ENCODE measurements at regions not wholly inside any gene's neighbourhood (a gene's known extent, or its start where the extent isn't known, plus 50 kb on each side); places are given as distances from the start of the nearest gene placed in this dataset.

DNA sequence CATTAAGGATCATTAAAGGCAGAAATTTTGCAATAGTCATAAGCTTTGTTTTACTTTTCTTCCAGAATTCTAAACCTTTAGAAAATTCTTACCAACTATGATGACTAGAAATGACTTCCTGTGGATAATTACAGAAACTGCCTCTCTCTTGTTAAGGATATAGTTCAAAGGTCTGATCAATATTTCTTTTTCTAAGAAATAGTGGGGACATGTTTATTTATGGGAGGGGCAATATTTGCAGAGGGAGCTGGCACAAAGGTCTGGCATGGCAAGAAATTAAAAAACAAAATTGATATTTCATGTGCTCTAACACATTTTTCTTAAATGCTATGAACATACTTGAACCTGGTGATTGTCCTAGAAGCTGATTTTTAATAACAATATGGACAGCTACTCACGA, 448.9 kb downstream of the KCTD8 start:
- DNase-seq = no peak

DNA sequence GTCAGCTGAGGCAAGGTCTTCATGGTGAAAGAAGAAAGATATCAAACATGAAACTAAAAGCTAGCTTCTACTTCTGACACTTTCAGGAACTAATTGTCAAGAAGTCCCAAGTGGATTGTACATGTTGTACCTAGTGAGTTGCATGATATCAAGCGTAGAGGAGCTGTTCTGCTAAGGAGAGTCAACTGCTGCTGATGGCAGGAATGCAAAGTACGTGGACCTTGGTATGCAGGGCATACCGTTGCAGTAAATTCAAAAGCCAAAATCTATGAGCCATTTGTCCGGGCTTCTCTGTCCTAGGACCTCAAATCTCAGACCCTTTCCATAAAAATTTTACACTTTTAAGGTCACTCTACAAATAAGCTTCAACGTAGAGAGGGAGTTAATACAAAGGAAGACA, 446.2 kb downstream of the KCTD8 start:
- DNase-seq = no peak

DNA sequence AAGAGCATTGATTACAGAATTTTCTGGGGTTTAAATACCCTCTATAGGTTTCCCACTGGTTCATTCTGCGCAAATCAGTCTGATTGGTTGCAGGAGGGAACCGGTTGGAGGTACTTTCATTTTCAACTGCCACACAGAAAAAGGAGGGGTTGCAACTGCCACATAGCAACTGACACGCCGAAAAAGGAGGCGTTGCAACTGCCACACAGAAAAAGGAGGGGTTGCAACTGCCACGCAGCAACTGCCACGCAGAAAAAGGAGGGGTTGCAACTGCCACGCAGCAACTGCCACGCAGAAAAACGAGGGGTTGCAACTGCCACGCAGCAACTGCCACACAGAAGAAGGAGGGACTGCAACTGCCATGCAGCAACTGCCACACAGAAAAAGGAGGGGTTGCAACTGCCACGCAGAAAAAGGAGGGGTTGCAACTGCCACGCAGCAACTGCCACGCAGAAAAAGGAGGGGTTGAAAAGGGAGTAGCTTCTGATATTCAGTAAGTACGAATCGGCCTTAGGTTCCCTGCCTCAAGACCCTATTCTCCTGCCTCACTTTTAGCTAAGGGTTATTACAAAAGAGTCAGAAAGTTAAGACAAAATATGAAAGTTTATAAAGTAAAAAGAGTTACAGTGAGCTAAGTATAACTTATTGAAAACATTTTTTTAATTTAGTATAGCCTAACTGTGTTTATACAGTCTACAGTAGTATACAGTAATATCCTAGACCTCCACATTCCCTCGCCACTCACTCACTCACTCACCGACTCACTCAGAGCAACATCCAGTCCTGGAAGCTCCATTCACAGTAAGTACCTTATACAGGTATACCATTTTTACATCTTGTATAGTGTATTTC, 431.8 kb downstream of the KCTD8 start:
- DNase-seq = peak; percentile 60

DNA sequence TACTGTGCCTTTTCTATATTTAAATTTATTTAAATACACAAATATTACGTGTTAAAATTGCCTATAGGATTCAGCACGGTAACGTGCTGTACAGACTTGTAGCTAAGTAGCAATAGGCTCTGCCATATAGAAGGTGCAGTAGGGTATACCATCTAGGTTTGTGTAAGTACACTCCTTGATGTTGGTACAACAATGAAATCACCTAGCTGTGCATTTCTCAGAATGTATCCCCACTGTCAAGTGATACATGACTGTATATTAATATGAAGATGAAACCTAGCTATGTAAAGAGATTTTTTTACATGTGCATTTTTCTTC, 431.2 kb downstream of the KCTD8 start:
- no peak for DNase-seq

DNA sequence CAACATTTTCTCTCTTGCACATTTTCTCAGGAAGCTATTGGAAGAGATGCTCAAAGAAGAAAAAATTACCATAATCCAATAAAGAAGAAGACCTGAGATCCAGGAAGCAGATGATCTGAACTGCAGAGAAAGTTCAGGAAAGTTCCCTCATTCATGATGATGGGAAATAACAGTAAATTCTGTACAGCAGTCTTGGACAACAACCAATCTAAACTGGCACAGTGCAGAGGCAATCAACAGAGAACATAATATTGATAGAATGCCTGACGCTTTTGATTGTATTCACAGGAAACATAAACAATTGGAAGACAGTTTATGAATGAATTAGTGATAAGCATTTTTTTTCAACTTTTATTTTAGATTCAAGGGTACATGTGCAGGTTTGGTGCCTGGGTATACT, 428.9 kb downstream of the KCTD8 start:
- DNase-seq = no peak

DNA sequence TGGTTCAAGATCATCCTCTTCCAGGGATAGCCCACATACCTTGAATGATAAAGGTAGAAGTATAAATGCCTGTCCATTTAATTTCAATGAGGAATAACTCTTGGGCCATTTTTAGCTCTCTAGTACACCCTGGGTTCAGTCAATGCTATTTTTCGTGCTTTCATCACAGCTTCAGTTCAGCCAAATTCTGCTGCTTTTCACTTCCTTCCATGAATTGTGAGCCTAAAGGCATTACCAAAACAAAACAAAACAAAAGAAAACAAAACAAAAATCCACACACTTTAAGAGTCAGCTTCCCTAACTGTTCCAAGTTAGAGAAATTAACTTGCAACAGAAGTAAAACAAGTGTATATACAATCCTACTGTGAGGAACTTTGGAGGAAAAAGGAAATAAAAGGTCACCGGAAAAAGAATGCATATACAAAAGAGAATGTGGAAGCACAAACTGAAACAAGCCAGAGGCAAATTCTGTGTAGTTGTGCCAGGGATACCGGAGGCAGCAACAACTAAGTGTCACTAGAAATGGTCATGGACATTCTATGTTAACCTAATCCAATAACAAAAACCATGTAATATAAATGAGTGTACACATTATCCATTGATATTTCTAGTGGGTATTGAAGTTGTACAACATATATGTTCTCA, 423.1 kb downstream of the KCTD8 start:
- no peak for DNase-seq

DNA sequence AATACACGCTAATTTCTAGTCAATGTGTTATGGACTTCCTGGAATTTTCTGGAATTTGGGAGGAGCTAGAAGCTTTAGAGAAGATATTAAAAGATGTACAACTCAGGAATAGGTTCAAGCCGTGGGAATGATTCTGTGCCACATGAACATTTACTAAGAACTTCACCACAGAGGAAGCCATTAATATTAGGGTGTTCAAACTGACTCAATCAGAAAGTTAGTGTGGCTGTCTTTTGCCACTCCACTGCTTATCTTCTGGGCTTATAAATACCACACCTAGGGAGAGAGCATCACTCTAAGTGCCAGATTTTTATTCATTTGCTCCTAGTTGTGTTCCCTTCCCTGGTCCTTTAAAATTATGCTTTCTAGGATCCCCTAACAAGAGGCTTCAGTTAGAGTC, 409.8 kb downstream of the KCTD8 start:
- DNase-seq = no peak

DNA sequence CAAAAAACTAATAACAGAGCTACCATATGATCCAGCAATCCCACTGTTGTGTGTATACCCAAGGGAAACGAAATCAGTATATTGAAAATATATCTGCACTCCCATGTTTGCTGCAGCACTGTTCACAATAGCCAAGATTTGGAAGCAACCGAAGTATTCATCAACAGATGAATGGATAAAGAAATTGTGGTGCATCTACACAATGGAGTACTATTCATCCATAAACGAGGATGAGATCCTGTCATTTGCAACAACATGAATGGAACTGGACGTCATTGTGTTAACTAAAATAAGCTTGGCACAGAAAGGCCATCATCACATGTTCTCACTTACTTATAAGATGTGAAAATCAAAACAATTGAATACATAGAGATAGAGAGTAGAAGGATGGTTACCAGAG, 402.1 kb downstream of the KCTD8 start:
- DNase-seq = no peak

DNA sequence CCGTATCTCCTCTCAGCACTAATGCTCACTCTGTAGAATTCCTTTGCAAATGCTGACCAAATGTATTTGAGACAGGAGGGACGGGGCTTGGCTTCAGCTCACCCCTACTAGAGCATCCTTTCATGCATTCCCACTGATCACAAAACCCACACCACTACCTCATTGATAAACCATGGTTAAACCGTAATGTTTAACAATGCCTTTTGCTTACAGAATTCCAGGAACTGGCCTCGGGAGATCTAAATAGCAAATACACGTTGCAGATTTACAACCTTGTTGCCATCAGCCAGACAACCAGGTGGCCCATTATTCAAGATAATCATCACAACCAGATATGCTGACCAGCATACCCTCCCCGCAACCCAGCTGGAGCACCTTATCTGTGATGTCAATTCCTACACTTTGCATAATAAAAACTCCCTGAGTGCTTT, 391.9 kb downstream of the KCTD8 start:
- DNase-seq = no peak

DNA sequence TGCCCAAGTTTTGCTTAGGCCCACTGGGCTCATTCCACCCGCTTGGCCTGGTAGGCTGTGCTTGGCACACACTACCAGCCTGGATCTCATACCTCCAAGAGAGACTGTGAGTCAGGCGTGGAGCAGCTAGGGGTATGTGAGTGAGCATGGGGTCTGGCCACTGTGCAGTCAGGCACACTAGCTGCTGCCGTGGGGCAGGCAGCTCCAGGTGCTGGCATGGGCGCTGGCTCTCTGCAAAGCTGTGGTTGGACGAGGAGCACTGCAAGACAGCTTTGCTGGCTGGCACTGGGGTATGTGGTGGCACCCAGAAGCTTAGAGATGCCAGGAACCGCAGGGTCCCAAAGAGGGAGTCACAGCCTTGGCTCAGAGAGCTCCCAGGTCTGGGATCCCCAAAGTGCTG, 377.8 kb downstream of the KCTD8 start:
- no peak for DNase-seq

DNA sequence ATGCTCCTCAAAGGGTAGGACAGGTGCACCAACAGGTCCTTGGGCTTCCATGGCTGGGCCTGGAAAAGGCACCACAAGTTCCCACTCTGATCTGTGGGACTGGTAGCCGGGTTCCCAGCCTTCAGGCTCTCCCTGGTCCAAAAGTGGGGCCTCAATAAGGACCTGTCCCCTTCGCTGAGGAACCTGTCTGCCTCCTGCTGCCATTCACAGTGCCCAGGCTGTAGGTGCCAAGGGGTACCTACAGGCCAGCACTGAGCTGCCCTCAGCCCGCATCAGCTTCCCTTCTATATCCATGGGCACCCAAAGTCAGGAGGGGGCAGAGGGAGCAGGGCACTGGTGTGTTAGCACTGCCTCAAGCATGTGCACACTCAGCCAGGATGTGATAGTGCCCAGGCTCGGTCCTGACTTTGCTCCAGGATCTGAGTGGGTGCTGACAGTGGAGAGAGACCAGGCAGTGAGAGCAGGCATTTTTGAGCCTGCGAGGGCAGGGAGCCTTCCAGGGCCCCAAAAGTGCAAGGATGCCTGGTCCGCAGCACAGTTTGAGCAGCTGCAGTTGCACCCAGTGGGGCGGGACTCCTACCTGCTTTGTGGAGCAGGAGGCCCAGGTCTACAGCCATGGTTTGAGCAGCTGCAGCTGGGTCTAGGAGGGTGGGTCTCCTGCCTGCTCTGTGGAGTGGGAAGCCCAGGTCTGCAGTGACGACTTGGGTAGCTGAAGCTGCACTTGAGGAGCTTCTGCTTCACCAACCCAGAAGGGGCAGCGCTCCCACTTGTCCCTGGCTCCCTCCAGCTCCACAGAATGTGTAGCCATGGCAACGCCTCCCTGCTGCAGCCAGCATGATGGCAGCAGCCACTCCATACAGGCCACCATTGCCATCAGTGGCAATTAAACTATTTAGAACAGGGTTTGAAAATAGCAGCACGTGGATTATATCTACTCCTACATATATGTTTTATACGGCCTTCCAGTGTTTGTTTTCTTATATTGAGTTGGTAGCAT, 376.4 kb downstream of the KCTD8 start:
- no peak for DNase-seq

DNA sequence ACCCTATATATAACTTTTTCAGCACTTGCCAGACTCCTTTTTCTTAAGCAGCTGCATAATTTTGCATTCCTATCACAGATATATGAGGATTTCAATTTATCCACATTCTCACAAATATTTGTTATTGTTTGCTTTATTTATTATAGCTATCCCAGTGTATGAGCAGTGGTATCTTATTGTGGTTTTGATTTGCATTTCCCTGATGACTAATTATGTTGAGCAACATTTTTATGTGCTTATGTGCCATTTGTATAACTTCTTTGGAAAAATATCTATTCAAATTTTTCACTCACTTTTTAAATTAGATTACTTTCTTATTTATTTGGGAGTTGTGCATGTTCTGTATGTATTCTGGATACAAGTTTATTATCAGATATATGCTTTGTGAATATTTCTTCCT, 361.9 kb downstream of the KCTD8 start:
- no peak for DNase-seq

DNA sequence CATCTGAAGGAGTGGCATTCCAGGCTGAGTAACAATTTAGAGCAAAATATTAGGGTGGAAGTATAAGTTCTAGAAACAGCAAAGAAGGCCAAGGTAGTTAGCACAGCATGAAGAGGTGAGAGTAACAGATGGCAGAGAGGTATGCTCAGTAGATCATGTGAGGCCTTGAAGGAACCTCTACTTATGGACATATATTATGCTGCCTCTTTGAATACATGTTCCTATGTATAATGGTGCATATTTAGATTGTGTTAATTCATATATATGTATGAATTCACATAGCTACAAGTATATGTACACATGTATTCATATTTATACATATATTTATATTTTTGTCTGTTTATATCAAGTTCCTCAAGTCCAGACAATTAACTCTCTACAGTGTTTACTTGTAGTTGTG, 355.2 kb downstream of the KCTD8 start:
- DNase-seq = no peak

DNA sequence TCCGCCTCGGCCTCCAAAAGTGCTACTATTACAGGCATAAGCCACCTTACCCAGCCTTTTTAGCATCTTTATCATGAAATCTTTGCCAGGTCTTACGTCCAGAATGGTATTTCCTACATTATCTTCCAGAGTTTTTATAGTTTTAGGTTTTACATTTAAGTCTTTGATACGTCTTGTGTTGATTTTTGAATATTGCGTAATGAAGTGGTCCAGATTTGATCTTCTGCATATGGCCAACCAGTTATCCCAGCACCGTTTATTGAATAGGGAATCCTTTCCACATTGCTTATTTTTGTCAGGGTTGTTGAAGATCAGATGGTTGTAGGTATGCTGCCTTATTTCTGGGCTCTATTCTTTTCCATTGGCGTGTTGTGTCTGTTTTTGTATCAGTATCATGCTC, 349.6 kb downstream of the KCTD8 start:
- no peak for DNase-seq

DNA sequence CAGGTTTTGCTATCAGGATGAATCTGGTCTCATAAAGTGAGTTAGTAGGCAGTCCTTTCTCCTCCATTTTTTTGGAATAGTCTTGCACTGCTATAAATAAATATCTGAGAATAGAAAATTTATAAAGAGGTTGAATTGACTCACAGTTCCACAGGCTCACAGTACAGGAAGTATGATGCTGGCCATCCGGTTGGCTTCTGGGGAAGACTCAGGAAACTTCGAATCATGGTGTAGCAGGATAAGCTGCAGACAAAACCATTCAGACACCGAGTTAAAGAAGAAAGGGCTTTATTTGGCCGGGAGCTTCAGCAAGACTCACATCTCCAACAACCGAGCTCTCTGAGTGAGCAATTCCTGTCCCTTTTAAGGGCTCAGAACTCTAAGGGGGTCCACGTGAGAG, 348.2 kb downstream of the KCTD8 start:
- no peak for DNase-seq

DNA sequence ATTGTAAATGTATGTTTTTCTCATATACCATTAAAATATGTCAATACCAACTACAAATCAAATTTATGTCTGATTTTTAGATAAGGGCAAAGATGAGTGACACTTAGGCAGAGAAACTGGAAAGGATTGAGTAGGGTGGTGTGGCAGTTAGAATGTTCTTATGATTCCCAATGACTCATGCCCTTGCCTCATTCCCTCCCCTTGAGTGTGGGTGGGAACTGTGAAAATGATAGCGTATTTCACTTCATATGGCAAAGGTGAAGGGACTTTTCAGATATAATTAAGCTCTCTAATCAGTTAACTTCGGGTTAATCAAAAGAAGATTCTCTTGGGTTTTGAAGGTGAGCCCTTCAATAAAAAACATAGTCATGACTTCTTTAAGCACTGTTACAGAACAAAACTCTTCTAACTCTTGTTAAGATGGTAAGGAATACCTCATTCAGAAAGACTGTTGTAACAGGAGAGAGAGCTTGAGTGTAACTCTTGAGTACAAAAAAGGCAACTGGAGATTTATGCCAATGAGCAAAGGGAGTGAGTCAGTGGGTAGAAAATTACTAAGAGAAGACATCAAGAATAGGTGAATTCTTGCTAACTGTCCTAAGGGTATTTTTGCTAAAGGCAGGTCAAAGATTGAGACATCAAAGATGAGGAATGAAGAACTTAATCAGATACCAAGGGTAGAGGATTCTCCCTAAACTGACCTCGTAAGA, 329.5 kb downstream of the KCTD8 start:
- DNase-seq = no peak

DNA sequence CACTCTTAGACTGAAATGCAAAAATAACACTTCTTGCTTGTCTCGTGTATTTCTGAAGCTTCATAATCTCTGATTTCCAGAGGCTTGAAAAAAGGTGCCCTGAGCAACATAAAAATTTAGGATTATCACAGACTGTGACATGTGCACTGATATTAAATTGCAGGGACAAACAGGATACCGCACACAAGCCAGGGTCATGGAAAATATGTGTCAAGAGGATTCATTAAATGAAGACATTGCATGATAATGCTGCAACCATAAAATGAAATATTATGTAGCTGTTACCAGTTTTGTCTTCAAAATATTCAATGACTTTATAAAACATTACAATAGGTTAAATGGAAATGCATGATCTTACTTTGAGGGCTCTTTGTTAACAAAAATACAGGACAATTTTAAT, 328.0 kb downstream of the KCTD8 start:
- DNase-seq = no peak

DNA sequence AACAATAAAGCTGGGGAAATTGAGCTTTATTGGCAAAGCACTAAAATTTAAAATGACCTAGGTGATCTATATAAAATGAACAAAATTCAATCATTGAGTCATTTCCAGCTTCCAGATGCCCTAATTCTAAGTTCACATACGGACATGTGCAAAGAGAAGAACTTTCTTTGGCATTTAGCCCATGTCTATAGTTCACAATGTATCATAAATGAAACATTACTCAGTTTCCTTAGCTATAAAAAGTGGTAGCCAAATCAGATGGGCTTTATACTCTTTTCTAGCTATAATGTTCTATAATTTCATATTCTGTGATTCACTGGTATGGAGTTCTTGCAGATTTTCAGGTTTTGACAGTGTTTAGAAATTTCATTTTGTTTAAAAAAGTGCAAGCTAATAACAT, 327.4 kb downstream of the KCTD8 start:
- DNase-seq = no peak

All from NCI-H2081 treated with DMSO at 0.1 percent for 48 hours (cell line).